ENCODE measurements at regions not wholly inside any gene's neighbourhood (a gene's known extent, or its start where the extent isn't known, plus 50 kb on each side); places are given as distances from the start of the nearest gene placed in this dataset.

- Histone ChIP-seq H3K4me3 (ENCODE audit: low read depth, low read length) (no peak overlapping the region), H3K9me3 (no peaks in the 10 kb centered on the region), H3K36me3 (no peaks in the 10 kb centered on the region), H3K27me3 (peaks cover 7% of the 10 kb centered on the region), H3K4me1 (no peaks in the 10 kb centered on the region)
- TF ChIP-seq CTCF (IDR thresholded peaks at IDR 0.05; ENCODE audit: low read depth, low read length) = no peak
- DNase-seq = no peak
Measured at GRCh38 chr5:74953554-74953936, 87.4 kb upstream of the FAM169A start.

GRCh38 chr5:74952406-74952805 lies 86.2 kb upstream of the FAM169A start:
- DNase-seq = no peak
- no peaks in the 10 kb centered on the region for H3K36me3 ChIP-seq
- peaks cover 13% of the 10 kb centered on the region for H3K27me3 ChIP-seq
- no peaks in the 10 kb centered on the region for H3K9me3 ChIP-seq
- no peak for TF ChIP-seq CTCF (IDR thresholded peaks at IDR 0.05; ENCODE audit: low read depth, low read length)
- no peaks in the 10 kb centered on the region for H3K4me1 ChIP-seq
- no peak overlapping the region for H3K4me3 ChIP-seq (ENCODE audit: low read depth, low read length)

- H3K27me3 ChIP-seq = peaks cover 16% of the 10 kb centered on the region
- no peak for DNase-seq
- no peak overlapping the region for H3K4me3 ChIP-seq (ENCODE audit: low read depth, low read length)
- H3K36me3 ChIP-seq = no peaks in the 10 kb centered on the region
- TF ChIP-seq CTCF (IDR thresholded peaks at IDR 0.05; ENCODE audit: low read depth, low read length) = no peak
- no peaks in the 10 kb centered on the region for H3K9me3 ChIP-seq
- no peaks in the 10 kb centered on the region for H3K4me1 ChIP-seq
Measured at GRCh38 chr5:74951865-74952264, 85.7 kb upstream of the FAM169A start.

GRCh38 chr5:74950836-74951515 lies 84.8 kb upstream of the FAM169A start:
- H3K27me3 ChIP-seq = peaks cover 16% of the 10 kb centered on the region
- H3K4me1 ChIP-seq = no peaks in the 10 kb centered on the region
- H3K4me3 ChIP-seq (ENCODE audit: low read depth, low read length) = no peak overlapping the region
- no peak for TF ChIP-seq CTCF (IDR thresholded peaks at IDR 0.05; ENCODE audit: low read depth, low read length)
- no peaks in the 10 kb centered on the region for H3K36me3 ChIP-seq
- no peaks in the 10 kb centered on the region for H3K9me3 ChIP-seq
- DNase-seq = no peak

GRCh38 chr5:74949976-74950375 lies 83.8 kb upstream of the FAM169A start:
- no peak for TF ChIP-seq CTCF (IDR thresholded peaks at IDR 0.05; ENCODE audit: low read depth, low read length)
- no peaks in the 10 kb centered on the region for H3K9me3 ChIP-seq
- H3K4me1 ChIP-seq = no peaks in the 10 kb centered on the region
- H3K4me3 ChIP-seq (ENCODE audit: low read depth, low read length) = no peak overlapping the region
- DNase-seq = no peak
- peaks cover 16% of the 10 kb centered on the region for H3K27me3 ChIP-seq
- H3K36me3 ChIP-seq = no peaks in the 10 kb centered on the region

- Histone ChIP-seq H3K4me3 (ENCODE audit: low read depth, low read length) (no peak overlapping the region), H3K9me3 (no peaks in the 10 kb centered on the region), H3K27me3 (peaks cover 16% of the 10 kb centered on the region), H3K36me3 (no peaks in the 10 kb centered on the region), H3K4me1 (no peaks in the 10 kb centered on the region)
- no peak for DNase-seq
- no peak for TF ChIP-seq CTCF (IDR thresholded peaks at IDR 0.05; ENCODE audit: low read depth, low read length)
Measured at GRCh38 chr5:74948031-74948546, 81.9 kb upstream of the FAM169A start.
